IMR-90 (cell line): ENCODE measurements at regions not wholly inside any gene's neighbourhood (a gene's known extent, or its start where the extent isn't known, plus 50 kb on each side); places are given as distances from the start of the nearest gene placed in this dataset.
A peak's percentile ranks its signal among the peaks of the same experiment; 100 is the strongest.

Experiments used
- ATAC-seq: fragments of 200-7000 bp; cut with Tn5 transposase; 2 replicates; pipeline ENCODE4 v1.9.1; 2020; ENCODE audit warnings: low read depth, mild to moderate bottlenecking, moderate library complexity
- BruUV-seq: library from RNA; stranded (reverse); fragments of 400-500 nt; replicated peaks from 2 replicates; lab custom pipeline; 2021; lab: Mats Ljungman, UMichigan
- CTCF ChIA-PET: fragments of 300-600 bp; formaldehyde crosslinking; extraction: SDS; loops from one replicate; lab custom pipeline; 2021; ENCODE audit warnings: antibody characterized with exemption; lab: Yijun Ruan, JAX
- POLR2A ChIA-PET: fragments of 300-600 bp; sonication (Branson Sonifier 250); formaldehyde crosslinking; loops from one replicate; lab custom pipeline; 2022; ENCODE audit warnings: antibody characterized with exemption; ENCODE audit not compliant: unreplicated experiment; lab: Charles Lee
- DNase-seq: peaks from one replicate; pipeline ENCODE4 v3.0.0; 2013
- H2AFZ ChIP-seq: replicated peaks from 2 replicates; pipeline ENCODE3; 2013; ENCODE audit warnings: low read length, mild to moderate bottlenecking; ENCODE audit not compliant: poor library complexity
- H2AK5ac ChIP-seq: 2 replicates; pipeline ENCODE4 v1.6.1; 2013; ENCODE audit warnings: low read depth, low read length, inconsistent platforms
- H2AK9ac ChIP-seq: replicated peaks from 2 replicates; pipeline ENCODE3; 2013; ENCODE audit warnings: mild to moderate bottlenecking, low read depth, low read length, moderate library complexity; ENCODE audit not compliant: poor library complexity
- H2BK120ac ChIP-seq: 2 replicates; pipeline ENCODE4 v1.6.1; 2013; ENCODE audit warnings: low read depth, low read length, inconsistent platforms
- H2BK15ac ChIP-seq: 3 replicates; pipeline ENCODE4 v1.6.1; 2013; ENCODE audit warnings: low read depth, low read length, inconsistent platforms
- H2BK20ac ChIP-seq: 2 replicates; pipeline ENCODE4 v1.6.1; 2013; ENCODE audit warnings: low read depth, mild to moderate bottlenecking, inconsistent platforms, low read length, moderate library complexity
- H2BK5ac ChIP-seq: 2 replicates; pipeline ENCODE4 v1.6.1; 2013; ENCODE audit warnings: mild to moderate bottlenecking, low read depth, low read length, inconsistent platforms; ENCODE audit not compliant: poor library complexity, severe bottlenecking
- H3K14ac ChIP-seq: replicated peaks from 2 replicates; pipeline ENCODE4 v1.6.1; 2013; ENCODE audit warnings: low read depth, low read length, inconsistent platforms
- H3K18ac ChIP-seq: 2 replicates; pipeline ENCODE4 v1.6.1; 2013; ENCODE audit warnings: low read depth, low read length, control low read depth
- H3K23ac ChIP-seq: 2 replicates; pipeline ENCODE4 v1.6.1; 2013; ENCODE audit warnings: low read depth, low read length, inconsistent platforms
- H3K27ac ChIP-seq: 2 replicates; pipeline ENCODE4 v1.5.1; 2013; ENCODE audit warnings: mild to moderate bottlenecking, control low read depth, low read length; ENCODE audit not compliant: insufficient read depth
- H3K27me3 ChIP-seq: 2 replicates; pipeline ENCODE4 v1.6.1; 2013; ENCODE audit warnings: low read length; ENCODE audit not compliant: control insufficient read depth, insufficient read depth
- H3K36me3 ChIP-seq: 2 replicates; pipeline ENCODE4 v1.6.1; 2013; ENCODE audit warnings: low read length, mixed read lengths; ENCODE audit not compliant: control insufficient read depth, insufficient read depth
- H3K4ac ChIP-seq: 2 replicates; pipeline ENCODE4 v1.6.1; 2013; ENCODE audit warnings: low read depth, low read length, inconsistent platforms
- H3K4me1 ChIP-seq: 2 replicates; pipeline ENCODE4 v1.6.1; 2013; ENCODE audit warnings: low read length, mixed read lengths; ENCODE audit not compliant: control insufficient read depth, insufficient read depth
- H3K4me2 ChIP-seq: 2 replicates; pipeline ENCODE4 v1.6.1; 2013; ENCODE audit warnings: low read depth, mild to moderate bottlenecking, control low read depth, low read length, moderate library complexity
- H3K4me3 ChIP-seq: 2 replicates; pipeline ENCODE4 v1.5.1; 2013; ENCODE audit warnings: low read depth, mild to moderate bottlenecking, control low read depth, low read length, moderate library complexity; ENCODE audit not compliant: insufficient read depth
- H3K56ac ChIP-seq: 2 replicates; pipeline ENCODE4 v1.6.1; 2013; ENCODE audit warnings: low read length, inconsistent platforms; ENCODE audit not compliant: insufficient read depth; ENCODE audit errors: extremely low read depth
- H3K79me1 ChIP-seq, 2 experiments: 2 replicates each; pipeline ENCODE4 v1.6.1; 2013; ENCODE audit warnings: low read length in 2 of 2, inconsistent platforms in 1 of 2, low read depth in 1 of 2
- H3K9ac ChIP-seq: 2 replicates; pipeline ENCODE4 v1.6.1; 2013; ENCODE audit warnings: low read depth, low read length, control low read depth
- H3K9me1 ChIP-seq: 2 replicates; pipeline ENCODE4 v1.6.1; 2013; ENCODE audit warnings: low read length, inconsistent platforms; ENCODE audit not compliant: insufficient read depth
- H3K9me3 ChIP-seq: 2 replicates; pipeline ENCODE4 v1.6.1; 2013; ENCODE audit warnings: low read length; ENCODE audit not compliant: control insufficient read depth, insufficient read depth
- H4K20me1 ChIP-seq: 2 replicates; pipeline ENCODE4 v1.6.1; 2013; ENCODE audit warnings: low read length, inconsistent platforms; ENCODE audit not compliant: insufficient read depth
- H4K5ac ChIP-seq: 2 replicates; pipeline ENCODE4 v1.6.1; 2013; ENCODE audit warnings: mild to moderate bottlenecking, low read depth, low read length, control low read depth
- H4K8ac ChIP-seq, 2 experiments: 2 replicates each; pipeline ENCODE4 v1.6.1; 2013; ENCODE audit warnings: low read depth in 2 of 2, low read length in 2 of 2, control low read depth in 1 of 2, inconsistent platforms in 1 of 2
- H4K91ac ChIP-seq: 2 replicates; pipeline ENCODE4 v1.6.1; 2013; ENCODE audit warnings: low read depth, low read length, inconsistent platforms; ENCODE audit not compliant: insufficient read depth
- CEBPB ChIP-seq: IDR thresholded peaks from 2 replicates; pipeline ENCODE4 v1.6.1; 2012; ENCODE audit warnings: low read depth, low read length, improper control_type of control experiment
- CTCF ChIP-seq: conservative IDR thresholded peaks from 2 replicates; pipeline ENCODE4 v1.5.1; 2012; ENCODE audit warnings: mild to moderate bottlenecking, low read depth, low read length, improper control_type of control experiment
- RCOR1 ChIP-seq: IDR thresholded peaks from 2 replicates; pipeline ENCODE4 v1.6.1; 2012; ENCODE audit warnings: mild to moderate bottlenecking, low read length, improper control_type of control experiment; ENCODE audit not compliant: insufficient replicate concordance
- SMC3 ChIP-seq: fragments of 150-350 bp; IDR thresholded peaks from 2 replicates; pipeline ENCODE4 v1.6.1; 2016; ENCODE audit warnings: low read depth, mild to moderate bottlenecking, antibody characterized with exemption, low read length, moderate library complexity
- WGBS, 2 experiments: methylation state at CpG; one replicate each; pipeline versions ENCODE4 v1.1.5 to v1.1.7; 2013; ENCODE audit warnings: missing lambda C conversion rate in 2 of 2; ENCODE audit not compliant: insufficient read length in 1 of 2; ENCODE audit errors: extremely low coverage in 2 of 2; 5-methylcytosine and 5-hydroxymethylcytosine counted together
- dilution Hi-C: fragments of 300-500 bp; cut with HindIII; formaldehyde crosslinking; loops from one replicate; pipeline ENCODE4 v1.14.3; 2018; ENCODE audit warnings: low sequenced_read_pairs; ENCODE audit not compliant: unreplicated experiment
- in situ Hi-C: fragments of 300-500 bp; cut with MboI; formaldehyde crosslinking; loops from 3 replicates; pipeline ENCODE4 v1.14.3; 2019; ENCODE audit warnings: low sequenced_read_pairs, inconsistent platforms, mixed read lengths
- intact Hi-C: fragments of 100-400 bp; cut with micrococcal nuclease; formaldehyde crosslinking; loops from 2 replicates; pipeline ENCODE4 v1.10.0; 2022

- H3K9ac ChIP-seq, result no peak overlapping the region
- H3K18ac ChIP-seq, result no peak overlapping the region
- TF ChIP-seq SMC3 (no peak), CTCF (no peak), CEBPB (peak; percentile 62), RCOR1 (no peak)
- H4K20me1 ChIP-seq, result no peaks in the 10 kb centered on the region
- no peaks in the 10 kb centered on the region for H3K9me3 ChIP-seq
- no peak overlapping the region for H2BK5ac ChIP-seq
- in situ Hi-C loops (no loop called here), dilution Hi-C loops (no loop called here), intact Hi-C loops (no loop called here)
- H3K36me3 ChIP-seq, result no peaks in the 10 kb centered on the region
- H2AK9ac ChIP-seq, result no peak overlapping the region
- no TSS peak for BruUV-seq
- no peak for ATAC-seq
- no peak overlapping the region for H3K4me3 ChIP-seq
- POLR2A ChIA-PET, result no interaction called here
- H2BK15ac ChIP-seq, result 0 out of 3 replicates have a peak overlapping the region, but pooled peaks have one; percentile 77
- no peak overlapping the region for H4K91ac ChIP-seq
- H3K56ac ChIP-seq, result no peak overlapping the region
- no peak overlapping the region for H2BK20ac ChIP-seq
- H3K79me1 ChIP-seq, result no peaks in the 10 kb centered on the region
- H3K4ac ChIP-seq, result peak overlapping the region; percentile 67; the same call in 1 of the 2 replicates
- H3K4me2 ChIP-seq, result no peak overlapping the region
- no peak overlapping the region for H2BK120ac ChIP-seq
- no peak overlapping the region for H4K8ac ChIP-seq
- CTCF ChIA-PET, result no interaction called here
- no peaks in the 10 kb centered on the region for H3K27me3 ChIP-seq
- DNase-seq, result no peak
- 0 out of 2 replicates have a peak overlapping the region, but pooled peaks have one; percentile 35 for H2AK5ac ChIP-seq
- H2AFZ ChIP-seq, result no peak overlapping the region
- H3K27ac ChIP-seq, result no peak overlapping the region
- peaks cover 2% of the 10 kb centered on the region; the same call in 1 of the 2 replicates for H3K9me1 ChIP-seq
- H3K14ac ChIP-seq, result no peak overlapping the region
- H4K5ac ChIP-seq, result no peak overlapping the region
- H3K23ac ChIP-seq, result no peak overlapping the region
- no CpG with 5 or more reads among the region's 6 CpGs for WGBS, 2 experiments
- peaks cover 2% of the 10 kb centered on the region; the same call in 1 of the 2 replicates for H3K4me1 ChIP-seq
Measured at GRCh38 chr11:47912843-47913437, 64.8 kb upstream of the NUP160 start.
